Right renal cortex interstitium (tissue), 3 donors: ENCODE measurements at regions not wholly inside any gene's neighbourhood (a gene's known extent, or its start where the extent isn't known, plus 50 kb on each side); places are given as distances from the start of the nearest gene placed in this dataset.

ENCODE experiments used
- DNase-seq, 3 donors: peaks; one replicate each; pipeline ENCODE4 v3.0.0-alpha.2; 2013; ENCODE audit warnings: low read depth in 3 of 3, low spot score in 2 of 3

GRCh38 chr5:145222622-145223021, 612.5 kb downstream of the PRELID2 start:
- no peak for DNase-seq

- DNase-seq = no peak
Measured at GRCh38 chr5:145221416-145221815, 613.7 kb downstream of the PRELID2 start.

GRCh38 chr5:145220481-145220880, 614.7 kb downstream of the PRELID2 start:
- DNase-seq = no peak

- DNase-seq = no peak
Measured at GRCh38 chr5:145218982-145219381, 616.2 kb downstream of the PRELID2 start.

- no peak for DNase-seq
Measured at GRCh38 chr5:145218019-145218418, 617.1 kb downstream of the PRELID2 start.

- DNase-seq = no peak
Measured at GRCh38 chr5:145210020-145210419, 625.1 kb downstream of the PRELID2 start.

- DNase-seq = no peak
Measured at GRCh38 chr5:145205546-145205945, 629.6 kb downstream of the PRELID2 start.

GRCh38 chr5:145204743-145205142, 630.4 kb downstream of the PRELID2 start:
- no peak for DNase-seq

- DNase-seq = no peak
Measured at GRCh38 chr5:145203193-145203592, 631.9 kb downstream of the PRELID2 start.

- no peak for DNase-seq
Measured at GRCh38 chr5:145198525-145199260, 636.4 kb downstream of the PRELID2 start.

GRCh38 chr5:145189746-145190145, 645.4 kb downstream of the PRELID2 start:
- DNase-seq = no peak

- no peak for DNase-seq
Measured at GRCh38 chr5:145180371-145180770, 654.8 kb downstream of the PRELID2 start.

- DNase-seq = no peak
Measured at GRCh38 chr5:145178641-145179523, 656.3 kb downstream of the PRELID2 start.

GRCh38 chr5:145176041-145176440, 659.1 kb downstream of the PRELID2 start:
- DNase-seq = no peak

GRCh38 chr5:145166110-145166509, 669.0 kb downstream of the PRELID2 start:
- DNase-seq = no peak

GRCh38 chr5:145163876-145164275, 671.3 kb downstream of the PRELID2 start:
- no peak for DNase-seq

- DNase-seq = no peak
Measured at GRCh38 chr5:145162626-145163025, 672.5 kb downstream of the PRELID2 start.

GRCh38 chr5:145161391-145161790, 673.8 kb downstream of the PRELID2 start:
- DNase-seq = no peak

GRCh38 chr5:145160679-145161078, 674.5 kb downstream of the PRELID2 start:
- DNase-seq = no peak

- DNase-seq = no peak
Measured at GRCh38 chr5:145158730-145159129, 676.4 kb downstream of the PRELID2 start.

GRCh38 chr5:145157841-145158240, 677.3 kb downstream of the PRELID2 start:
- no peak for DNase-seq

- DNase-seq = no peak
Measured at GRCh38 chr5:145141534-145141933, 693.6 kb downstream of the PRELID2 start.
